ENCODE measurements at regions not wholly inside any gene's neighbourhood (a gene's known extent, or its start where the extent isn't known, plus 50 kb on each side); places are given as distances from the start of the nearest gene placed in this dataset.

DNA sequence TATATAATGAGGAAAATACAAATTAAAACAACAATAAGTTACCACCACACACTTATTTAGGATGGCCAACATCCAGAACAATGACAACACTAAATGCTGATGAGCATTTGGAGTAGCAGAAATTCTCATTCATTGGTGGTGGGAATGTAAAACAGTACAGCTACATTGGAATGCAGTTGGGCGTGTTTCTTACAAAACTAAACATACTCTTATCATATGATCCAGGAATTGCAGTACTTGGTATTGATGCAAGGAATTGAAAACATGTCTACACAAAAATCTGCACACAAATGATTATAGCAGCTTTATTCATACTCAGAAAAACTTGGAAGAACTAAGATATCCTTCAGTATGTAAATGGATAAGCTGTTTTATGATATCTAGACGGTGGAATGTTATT lies 594.2 kb downstream of the ZBBX start:
- no peak for TF ChIP-seq CTCF (conservative IDR thresholded peaks at IDR 0.05; ENCODE audit: low read depth, low read length)
- no peak for TF ChIP-seq EZH2 (IDR thresholded peaks at IDR 0.05; ENCODE audit: low read length, unreplicated experiment)
